Right atrium auricular region (tissue), 2 donors: ENCODE measurements at regions not wholly inside any gene's neighbourhood (a gene's known extent, or its start where the extent isn't known, plus 50 kb on each side); places are given as distances from the start of the nearest gene placed in this dataset.
"Not testable (repeated sequence)": the region's sequence is repeated elsewhere in the genome, so short reads cannot be mapped to it uniquely, and the experiment has no call there.

Experiments used
- DNase-seq: peaks from one replicate; pipeline ENCODE4 v3.0.0-alpha.2; 2019; ENCODE audit warnings: low spot score
- H3K27ac ChIP-seq, 2 donors: fragments of 200-600 bp; sonication (generic); 1 replicate in 1 of 2; 2 replicates in 1 of 2; pipeline ENCODE4 v1.5.1; 2016 to 2019
- H3K27me3 ChIP-seq, 2 donors: fragments of 200-600 bp; sonication (generic); one replicate each; pipeline versions ENCODE4 v1.5.1 to v1.6.0; 2017 to 2019
- H3K36me3 ChIP-seq: fragments of 200-600 bp; sonication (generic); one replicate; pipeline ENCODE4 v1.5.1; 2016
- H3K4me1 ChIP-seq, 2 donors: fragments of 200-600 bp; sonication (generic); one replicate each; pipeline versions ENCODE4 v1.5.1 to v1.6.0; 2017 to 2019
- H3K4me3 ChIP-seq, 2 donors: fragments of 200-600 bp; sonication (generic); 1 replicate in 1 of 2; 2 replicates in 1 of 2; pipeline ENCODE4 v1.5.1; 2017 to 2019; ENCODE audit warnings: mild to moderate bottlenecking in 1 of 2, moderate library complexity in 1 of 2
- H3K9me3 ChIP-seq, 2 donors: fragments of 200-600 bp; sonication (generic); one replicate each; pipeline ENCODE4 v1.5.1; 2019
- CTCF ChIP-seq, 2 donors: fragments of 200-600 bp; sonication (generic); IDR thresholded peaks; one replicate each; pipeline ENCODE4 v1.5.1; 2019; ENCODE audit warnings: antibody characterized with exemption in 2 of 2

- H3K9me3 ChIP-seq, result peaks cover 0 to 27% of the 10 kb centered on the region in 2 donors
- H3K4me1 ChIP-seq, result no peaks in the 10 kb centered on the region
- no peak overlapping the region for H3K4me3 ChIP-seq
- H3K27ac ChIP-seq, result no peak overlapping the region
- H3K27me3 ChIP-seq, result no peaks in the 10 kb centered on the region
- TF ChIP-seq CTCF (IDR thresholded peaks at IDR 0.05), result no peak
- no peak for DNase-seq
- no peaks in the 10 kb centered on the region for H3K36me3 ChIP-seq
Measured at GRCh38 chr2:195438692-195439091, 218.3 kb upstream of the SLC39A10 start.

GRCh38 chr2:195437521-195437920 lies 219.5 kb upstream of the SLC39A10 start:
- Histone ChIP-seq H3K36me3 (no peaks in the 10 kb centered on the region), H3K27ac (no peak overlapping the region), H3K9me3 (peaks cover 0 to 24% of the 10 kb centered on the region in 2 donors), H3K27me3 (no peaks in the 10 kb centered on the region), H3K4me1 (no peaks in the 10 kb centered on the region), H3K4me3 (no peak overlapping the region)
- no peak for TF ChIP-seq CTCF (IDR thresholded peaks at IDR 0.05)
- DNase-seq, result no peak

- no peak overlapping the region for H3K4me3 ChIP-seq
- DNase-seq, result no peak
- TF ChIP-seq CTCF (IDR thresholded peaks at IDR 0.05), result no peak
- no peak overlapping the region for H3K27ac ChIP-seq
- H3K27me3 ChIP-seq, result no peaks in the 10 kb centered on the region
- no peaks in the 10 kb centered on the region for H3K4me1 ChIP-seq
- H3K9me3 ChIP-seq, result no peaks in the 10 kb centered on the region
- H3K36me3 ChIP-seq, result no peaks in the 10 kb centered on the region
Measured at GRCh38 chr2:195434346-195434745, 222.7 kb upstream of the SLC39A10 start.

GRCh38 chr2:195433729-195434128 lies 223.3 kb upstream of the SLC39A10 start:
- not testable (repeated sequence) for H3K4me1 ChIP-seq, H3K9me3 ChIP-seq, H3K36me3 ChIP-seq, H3K27ac ChIP-seq, DNase-seq, H3K27me3 ChIP-seq, H3K4me3 ChIP-seq

- Histone ChIP-seq H3K27ac (no peak overlapping the region), H3K9me3 (no peaks in the 10 kb centered on the region), H3K27me3 (no peaks in the 10 kb centered on the region), H3K36me3 (no peaks in the 10 kb centered on the region), H3K4me3 (no peak overlapping the region), H3K4me1 (no peaks in the 10 kb centered on the region)
- no peak for TF ChIP-seq CTCF (IDR thresholded peaks at IDR 0.05)
- DNase-seq, result no peak
Measured at GRCh38 chr2:195428673-195429072, 228.4 kb upstream of the SLC39A10 start.

- Histone ChIP-seq H3K9me3 (no peaks in the 10 kb centered on the region), H3K4me3 (no peak overlapping the region), H3K27ac (no peak overlapping the region), H3K36me3 (no peaks in the 10 kb centered on the region), H3K27me3 (no peaks in the 10 kb centered on the region), H3K4me1 (no peaks in the 10 kb centered on the region)
- no peak for TF ChIP-seq CTCF (IDR thresholded peaks at IDR 0.05)
- no peak for DNase-seq
Measured at GRCh38 chr2:195425328-195425727, 231.7 kb upstream of the SLC39A10 start.
